ENCODE measurements at regions not wholly inside any gene's neighbourhood (a gene's known extent, or its start where the extent isn't known, plus 50 kb on each side); places are given as distances from the start of the nearest gene placed in this dataset.

- intact Hi-C loops (cut with DNase I), result no loop called here
- peaks cover 0 to 23% (median 16%) of the 10 kb centered on the region in 4 donors for H3K4me1 ChIP-seq
- no peak overlapping the region for H3K27ac ChIP-seq (replicated peaks in 1 of 4)
- no peak for DNase-seq (ENCODE audit: extremely low spot score)
- no peak for TF ChIP-seq POLR2A (IDR thresholded peaks at IDR 0.05; ENCODE audit: low read depth)
- no peak for TF ChIP-seq EP300 (IDR thresholded peaks at IDR 0.05)
- TF ChIP-seq, protein P1, sequence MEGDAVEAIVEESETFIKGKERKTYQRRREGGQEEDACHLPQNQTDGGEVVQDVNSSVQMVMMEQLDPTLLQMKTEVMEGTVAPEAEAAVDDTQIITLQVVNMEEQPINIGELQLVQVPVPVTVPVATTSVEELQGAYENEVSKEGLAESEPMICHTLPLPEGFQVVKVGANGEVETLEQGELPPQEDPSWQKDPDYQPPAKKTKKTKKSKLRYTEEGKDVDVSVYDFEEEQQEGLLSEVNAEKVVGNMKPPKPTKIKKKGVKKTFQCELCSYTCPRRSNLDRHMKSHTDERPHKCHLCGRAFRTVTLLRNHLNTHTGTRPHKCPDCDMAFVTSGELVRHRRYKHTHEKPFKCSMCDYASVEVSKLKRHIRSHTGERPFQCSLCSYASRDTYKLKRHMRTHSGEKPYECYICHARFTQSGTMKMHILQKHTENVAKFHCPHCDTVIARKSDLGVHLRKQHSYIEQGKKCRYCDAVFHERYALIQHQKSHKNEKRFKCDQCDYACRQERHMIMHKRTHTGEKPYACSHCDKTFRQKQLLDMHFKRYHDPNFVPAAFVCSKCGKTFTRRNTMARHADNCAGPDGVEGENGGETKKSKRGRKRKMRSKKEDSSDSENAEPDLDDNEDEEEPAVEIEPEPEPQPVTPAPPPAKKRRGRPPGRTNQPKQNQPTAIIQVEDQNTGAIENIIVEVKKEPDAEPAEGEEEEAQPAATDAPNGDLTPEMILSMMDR (IDR thresholded peaks at IDR 0.05), result no peak
- no peak for TF ChIP-seq POLR2AphosphoS5 (IDR thresholded peaks at IDR 0.05)
- H3K36me3 ChIP-seq, result no peaks in the 10 kb centered on the region
- H3K4me3 ChIP-seq, result no peak overlapping the region
- no peaks in the 10 kb centered on the region for H3K9me3 ChIP-seq
- no peaks in the 10 kb centered on the region for H3K27me3 ChIP-seq
These were observed 467.4 kb upstream of the ID4 start for GRCh38 chr6:19369785-19370184.

DNA sequence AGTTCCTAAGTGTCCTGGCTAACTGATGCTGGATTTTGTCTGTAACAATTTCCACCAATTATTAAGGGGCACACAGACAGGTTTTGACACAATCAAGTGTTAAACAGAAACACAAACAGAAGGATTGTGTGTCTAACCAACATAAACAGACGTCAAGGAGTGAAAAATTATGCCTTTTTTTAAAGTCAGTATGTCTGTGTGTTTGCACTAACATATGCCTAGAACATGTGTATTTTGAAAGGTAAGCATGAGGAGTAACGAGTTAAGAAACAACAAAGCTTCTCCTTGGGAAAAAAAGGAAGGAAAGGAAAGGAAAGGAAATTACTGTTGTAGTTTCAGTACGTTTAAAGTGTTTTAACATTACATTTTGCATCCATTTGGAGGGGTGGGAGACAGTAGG is 466.3 kb upstream of the ID4 start:
- 42% methylated on average over 3 of the region's 3 CpGs for WGBS
- peaks cover 0 to 6% (median 0%) of the 10 kb centered on the region in 4 donors for H3K9me3 ChIP-seq
- no peak for DNase-seq (ENCODE audit: extremely low spot score)
- H3K4me1 ChIP-seq, result peaks cover 0 to 23% (median 16%) of the 10 kb centered on the region in 4 donors
- no peaks in the 10 kb centered on the region for H3K36me3 ChIP-seq
- no peaks in the 10 kb centered on the region for H3K27me3 ChIP-seq
- H3K27ac ChIP-seq (replicated peaks in 1 of 4), result no peak overlapping the region
- TF ChIP-seq, protein P1 (IDR thresholded peaks at IDR 0.05), result no peak
- TF ChIP-seq EP300 (IDR thresholded peaks at IDR 0.05), result no peak
- no peak for TF ChIP-seq POLR2A (IDR thresholded peaks at IDR 0.05; ENCODE audit: low read depth)
- TF ChIP-seq POLR2AphosphoS5 (IDR thresholded peaks at IDR 0.05), result no peak
- H3K4me3 ChIP-seq, result no peak overlapping the region
- intact Hi-C loops (cut with DNase I), result no loop called here

DNA sequence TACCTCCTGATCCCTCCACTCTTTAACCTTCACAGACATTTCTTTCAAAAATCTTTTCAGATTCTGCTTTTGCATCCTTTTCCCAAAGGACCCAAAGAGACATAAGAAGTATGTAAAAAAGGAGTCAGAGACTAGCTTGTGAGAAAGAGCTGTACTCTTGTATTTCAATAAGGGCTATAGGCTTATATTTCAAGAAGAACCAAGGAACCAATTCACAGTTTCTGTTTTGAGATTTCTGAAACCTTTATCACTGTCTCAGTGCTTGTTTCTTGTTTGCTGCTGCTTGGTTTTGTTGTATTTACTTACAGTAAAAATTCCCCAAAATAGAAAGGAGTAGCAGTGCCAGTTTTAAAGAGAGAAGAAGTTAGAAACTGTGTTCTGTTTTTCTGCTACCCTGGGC is 461.6 kb upstream of the ID4 start:
- no peak overlapping the region for H3K27ac ChIP-seq (replicated peaks in 1 of 4)
- peaks cover 0 to 25% (median 14%) of the 10 kb centered on the region in 4 donors for H3K4me1 ChIP-seq
- H3K9me3 ChIP-seq, result peaks cover 0 to 6% (median 0%) of the 10 kb centered on the region in 4 donors
- no peaks in the 10 kb centered on the region for H3K36me3 ChIP-seq
- H3K4me3 ChIP-seq, result no peak overlapping the region
- no peak for DNase-seq (ENCODE audit: extremely low spot score)
- TF ChIP-seq POLR2AphosphoS5 (IDR thresholded peaks at IDR 0.05) (no peak), EP300 (IDR thresholded peaks at IDR 0.05) (no peak), POLR2A (IDR thresholded peaks at IDR 0.05; ENCODE audit: low read depth) (no peak)
- TF ChIP-seq, protein P1 (IDR thresholded peaks at IDR 0.05), result no peak
- intact Hi-C loops (cut with DNase I), result no loop called here
- H3K27me3 ChIP-seq, result no peaks in the 10 kb centered on the region

GRCh38 chr6:19377722-19378121 is 459.4 kb upstream of the ID4 start:
- intact Hi-C loops (cut with DNase I), result no loop called here
- DNase-seq (ENCODE audit: extremely low spot score), result no peak
- H3K27ac ChIP-seq (replicated peaks in 1 of 4), result no peak overlapping the region
- WGBS, result 64% methylated on average over 3 of the region's 3 CpGs
- TF ChIP-seq, protein P1 (IDR thresholded peaks at IDR 0.05), result no peak
- TF ChIP-seq POLR2AphosphoS5 (IDR thresholded peaks at IDR 0.05), result no peak
- no peak for TF ChIP-seq POLR2A (IDR thresholded peaks at IDR 0.05; ENCODE audit: low read depth)
- TF ChIP-seq EP300 (IDR thresholded peaks at IDR 0.05), result no peak
- H3K4me1 ChIP-seq, result peaks cover 0 to 31% (median 19%) of the 10 kb centered on the region in 4 donors
- H3K4me3 ChIP-seq, result no peak overlapping the region
- no peaks in the 10 kb centered on the region for H3K27me3 ChIP-seq
- peaks cover 0 to 6% (median 0%) of the 10 kb centered on the region in 4 donors for H3K9me3 ChIP-seq
- no peaks in the 10 kb centered on the region for H3K36me3 ChIP-seq

GRCh38 chr6:19380293-19380692 is 456.9 kb upstream of the ID4 start:
- no peak for DNase-seq (ENCODE audit: extremely low spot score)
- peaks cover 0 to 36% (median 25%) of the 10 kb centered on the region in 4 donors for H3K4me1 ChIP-seq
- H3K27ac ChIP-seq (replicated peaks in 1 of 4), result peak overlapping the region in 3 of 4 donors; percentile 27 to 54 (median 35)
- no peak overlapping the region for H3K4me3 ChIP-seq
- intact Hi-C loops (cut with DNase I), result no loop called here
- H3K36me3 ChIP-seq, result no peaks in the 10 kb centered on the region
- no peaks in the 10 kb centered on the region for H3K27me3 ChIP-seq
- TF ChIP-seq, protein P1 (IDR thresholded peaks at IDR 0.05), result no peak
- TF ChIP-seq POLR2AphosphoS5 (IDR thresholded peaks at IDR 0.05) (no peak), EP300 (IDR thresholded peaks at IDR 0.05) (no peak), POLR2A (IDR thresholded peaks at IDR 0.05; ENCODE audit: low read depth) (no peak)
- peaks cover 0 to 7% (median 0%) of the 10 kb centered on the region in 4 donors for H3K9me3 ChIP-seq
- 63% methylated on average over 2 of the region's 2 CpGs for WGBS

All from esophagus muscularis mucosa (tissue), 4 donors.